ENCODE measurements at regions not wholly inside any gene's neighbourhood (a gene's known extent, or its start where the extent isn't known, plus 50 kb on each side); places are given as distances from the start of the nearest gene placed in this dataset.

DNA sequence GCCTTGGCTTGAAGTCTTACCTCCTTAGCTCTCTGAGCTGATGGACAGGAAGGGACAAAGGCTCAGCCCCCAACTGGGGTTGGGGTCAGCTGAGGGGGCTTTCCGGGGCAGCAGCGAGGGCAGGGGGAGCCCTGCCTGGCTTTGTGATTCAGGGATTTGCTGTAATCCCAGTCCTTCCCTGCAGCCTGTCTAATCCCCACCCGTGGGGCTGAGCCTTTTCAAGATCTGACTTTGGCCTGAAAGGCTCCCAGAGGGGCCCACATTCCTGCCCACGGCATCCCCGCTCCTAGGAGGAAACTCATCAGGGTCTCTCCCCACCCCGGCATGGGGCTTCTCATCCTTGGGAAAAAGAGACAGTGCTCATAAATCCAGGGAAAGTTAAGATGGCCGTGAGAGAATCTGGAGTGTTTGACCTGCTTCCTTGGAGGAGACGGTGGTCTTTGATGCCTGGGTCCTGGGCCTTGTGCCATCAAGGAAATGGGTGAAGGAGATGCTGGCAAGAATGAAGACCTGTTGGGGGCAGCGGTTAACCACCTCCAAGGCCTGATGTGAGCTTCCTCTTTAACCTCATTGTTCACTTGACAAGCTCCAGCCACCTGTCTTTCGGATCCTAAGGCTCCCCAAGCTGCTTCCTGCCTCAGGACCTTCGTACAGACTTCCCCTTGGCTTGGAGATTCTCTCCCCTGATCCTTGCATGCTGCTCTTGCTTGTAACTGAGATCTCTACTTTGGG is 83.1 kb upstream of the WNT4 start:
- Histone ChIP-seq H3K18ac (ENCODE audit: low read depth in 1 of 2, low read length in 2 of 2) (no peak overlapping the region), H3K36me3 (ENCODE audit: control insufficient read depth in 1 of 2, insufficient read depth in 2 of 2, low read depth in 1 of 2, low read length in 2 of 2) (no peaks in the 10 kb centered on the region), H3K79me1 (replicated peaks; ENCODE audit: low read length, poor library complexity, severe bottlenecking) (no peaks in the 10 kb centered on the region), H2AK5ac (ENCODE audit: low read length, severe bottlenecking) (no peak overlapping the region), H3K4me1 (ENCODE audit: control insufficient read depth, insufficient read depth, low read depth, low read length) (peaks cover 6% of the 10 kb centered on the region), H2BK12ac (ENCODE audit: low read length in 2 of 2) (no peak overlapping the region), H3K9me3 (ENCODE audit: control insufficient read depth, low read length) (peaks cover 7% of the 10 kb centered on the region), H3K4me3 (ENCODE audit: insufficient read depth in 1 of 2, low read depth in 1 of 2, low read length in 2 of 2) (no peak overlapping the region), H4K8ac (ENCODE audit: low read length) (no peak overlapping the region), H3K27ac (ENCODE audit: low read length, poor library complexity, severe bottlenecking) (no peak overlapping the region), H3K4ac (ENCODE audit: low read depth in 1 of 2, low read length in 2 of 2) (no peak overlapping the region), H3K4me2 (ENCODE audit: low read length, poor library complexity, severe bottlenecking) (no peak overlapping the region), H2BK15ac (ENCODE audit: low read depth, poor library complexity, severe bottlenecking) (no peak overlapping the region), H3K14ac (ENCODE audit: low read length in 2 of 2) (no peak overlapping the region), H2BK120ac (ENCODE audit: low read depth, low read length) (no peak overlapping the region), H3K9ac (ENCODE audit: low read length) (no peak overlapping the region), H2AFZ (ENCODE audit: low read depth, low read length) (no peak overlapping the region), H2BK5ac (ENCODE audit: low read depth, low read length, poor library complexity, severe bottlenecking) (no peak overlapping the region), H3K27me3 (ENCODE audit: control insufficient read depth in 1 of 2, insufficient read depth in 1 of 2, low read length in 2 of 2) (peaks cover 58 to 72% of the 10 kb centered on the region in 2 experiments), H4K91ac (ENCODE audit: low read length) (no peak overlapping the region), H3K23ac (ENCODE audit: low read length in 2 of 2) (no peak overlapping the region)
- 80% methylated on average over 11 of the region's 11 CpGs for WGBS
- no peak for DNase-seq

DNA sequence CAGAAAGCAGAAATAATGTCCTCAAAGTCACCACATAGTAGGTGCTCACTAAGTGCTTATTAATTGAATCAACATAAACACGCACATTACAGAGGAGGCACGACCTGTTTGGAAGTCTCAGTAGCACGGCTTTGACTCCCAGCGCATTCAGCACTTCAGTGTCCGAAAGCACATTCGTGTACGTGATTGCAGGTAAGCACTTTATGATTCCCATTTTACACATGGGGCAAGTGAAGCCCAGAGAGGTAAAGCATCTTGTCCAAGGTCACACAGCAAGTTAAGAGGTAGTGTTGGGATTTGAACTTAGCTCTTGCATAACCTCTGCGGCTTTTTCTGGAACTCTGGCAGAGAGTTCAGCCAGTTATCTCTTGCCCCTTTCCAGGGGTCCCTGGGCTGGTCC is 85.2 kb upstream of the WNT4 start:
- H3K4me2 ChIP-seq (ENCODE audit: low read length, poor library complexity, severe bottlenecking) = no peak overlapping the region
- H3K4me1 ChIP-seq (ENCODE audit: control insufficient read depth, insufficient read depth, low read depth, low read length) = peaks cover 6% of the 10 kb centered on the region
- no peak overlapping the region for H3K27ac ChIP-seq (ENCODE audit: low read length, poor library complexity, severe bottlenecking)
- DNase-seq = no peak
- no peak overlapping the region for H2BK120ac ChIP-seq (ENCODE audit: low read depth, low read length)
- H3K36me3 ChIP-seq (ENCODE audit: control insufficient read depth in 1 of 2, insufficient read depth in 2 of 2, low read depth in 1 of 2, low read length in 2 of 2) = no peaks in the 10 kb centered on the region
- no peak overlapping the region for H2BK12ac ChIP-seq (ENCODE audit: low read length in 2 of 2)
- no peak overlapping the region for H3K23ac ChIP-seq (ENCODE audit: low read length in 2 of 2)
- no peak overlapping the region for H2BK15ac ChIP-seq (ENCODE audit: low read depth, poor library complexity, severe bottlenecking)
- peak overlapping the region in 1 of 2 experiments; percentile 71 for H3K14ac ChIP-seq (ENCODE audit: low read length in 2 of 2)
- H3K18ac ChIP-seq (ENCODE audit: low read depth in 1 of 2, low read length in 2 of 2) = no peak overlapping the region
- whole genome bisulfite sequencing = 91% methylated on average over 8 of the region's 8 CpGs
- no peak overlapping the region for H2BK5ac ChIP-seq (ENCODE audit: low read depth, low read length, poor library complexity, severe bottlenecking)
- no peak overlapping the region for H3K9ac ChIP-seq (ENCODE audit: low read length)
- no peak overlapping the region for H2AFZ ChIP-seq (ENCODE audit: low read depth, low read length)
- H4K91ac ChIP-seq (ENCODE audit: low read length) = no peak overlapping the region
- H4K8ac ChIP-seq (ENCODE audit: low read length) = no peak overlapping the region
- H3K4me3 ChIP-seq (ENCODE audit: insufficient read depth in 1 of 2, low read depth in 1 of 2, low read length in 2 of 2) = no peak overlapping the region
- H3K27me3 ChIP-seq (ENCODE audit: control insufficient read depth in 1 of 2, insufficient read depth in 1 of 2, low read length in 2 of 2) = peaks cover 43 to 71% of the 10 kb centered on the region in 2 experiments
- no peaks in the 10 kb centered on the region for H3K79me1 ChIP-seq (replicated peaks; ENCODE audit: low read length, poor library complexity, severe bottlenecking)
- peaks cover 7% of the 10 kb centered on the region for H3K9me3 ChIP-seq (ENCODE audit: control insufficient read depth, low read length)
- H3K4ac ChIP-seq (ENCODE audit: low read depth in 1 of 2, low read length in 2 of 2) = no peak overlapping the region
- H2AK5ac ChIP-seq (ENCODE audit: low read length, severe bottlenecking) = no peak overlapping the region

DNA sequence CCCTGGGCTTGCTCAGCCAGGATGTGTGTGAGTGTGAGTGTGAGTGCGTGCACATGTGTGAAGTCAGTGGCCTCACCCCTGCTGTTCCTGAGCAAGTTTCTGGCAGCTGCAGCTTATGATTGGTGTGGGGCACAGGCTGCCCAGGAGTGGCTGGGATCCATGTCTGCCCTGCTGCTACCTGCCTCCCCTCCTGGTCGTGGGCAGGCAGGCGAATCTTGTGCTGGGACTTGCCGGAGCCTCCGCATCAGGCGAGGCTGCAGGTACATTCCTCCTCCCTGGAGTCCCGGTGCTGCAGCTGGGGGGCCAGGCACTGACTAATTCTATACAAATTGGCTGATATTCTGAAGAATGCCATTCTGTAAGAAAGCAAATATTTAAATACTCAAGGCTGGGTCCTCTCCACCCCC is 85.6 kb upstream of the WNT4 start:
- Histone ChIP-seq H3K4me2 (ENCODE audit: low read length, poor library complexity, severe bottlenecking) (no peak overlapping the region), H3K36me3 (ENCODE audit: control insufficient read depth in 1 of 2, insufficient read depth in 2 of 2, low read depth in 1 of 2, low read length in 2 of 2) (no peaks in the 10 kb centered on the region), H3K9ac (ENCODE audit: low read length) (no peak overlapping the region), H3K4me3 (ENCODE audit: insufficient read depth in 1 of 2, low read depth in 1 of 2, low read length in 2 of 2) (no peak overlapping the region), H3K4ac (ENCODE audit: low read depth in 1 of 2, low read length in 2 of 2) (no peak overlapping the region), H3K27me3 (ENCODE audit: control insufficient read depth in 1 of 2, insufficient read depth in 1 of 2, low read length in 2 of 2) (peaks cover 43 to 71% of the 10 kb centered on the region in 2 experiments), H2AFZ (ENCODE audit: low read depth, low read length) (no peak overlapping the region), H3K4me1 (ENCODE audit: control insufficient read depth, insufficient read depth, low read depth, low read length) (peaks cover 6% of the 10 kb centered on the region), H4K8ac (ENCODE audit: low read length) (no peak overlapping the region), H3K14ac (ENCODE audit: low read length in 2 of 2) (peak overlapping the region in 1 of 2 experiments; percentile 71), H3K27ac (ENCODE audit: low read length, poor library complexity, severe bottlenecking) (no peak overlapping the region), H2AK5ac (ENCODE audit: low read length, severe bottlenecking) (no peak overlapping the region), H3K79me1 (replicated peaks; ENCODE audit: low read length, poor library complexity, severe bottlenecking) (no peaks in the 10 kb centered on the region), H4K91ac (ENCODE audit: low read length) (no peak overlapping the region), H2BK15ac (ENCODE audit: low read depth, poor library complexity, severe bottlenecking) (no peak overlapping the region), H2BK120ac (ENCODE audit: low read depth, low read length) (no peak overlapping the region), H3K23ac (ENCODE audit: low read length in 2 of 2) (no peak overlapping the region), H2BK12ac (ENCODE audit: low read length in 2 of 2) (no peak overlapping the region), H2BK5ac (ENCODE audit: low read depth, low read length, poor library complexity, severe bottlenecking) (no peak overlapping the region), H3K18ac (ENCODE audit: low read depth in 1 of 2, low read length in 2 of 2) (no peak overlapping the region), H3K9me3 (ENCODE audit: control insufficient read depth, low read length) (peaks cover 7% of the 10 kb centered on the region)
- no peak for DNase-seq
- WGBS = 94% methylated on average over 6 of the region's 7 CpGs

DNA sequence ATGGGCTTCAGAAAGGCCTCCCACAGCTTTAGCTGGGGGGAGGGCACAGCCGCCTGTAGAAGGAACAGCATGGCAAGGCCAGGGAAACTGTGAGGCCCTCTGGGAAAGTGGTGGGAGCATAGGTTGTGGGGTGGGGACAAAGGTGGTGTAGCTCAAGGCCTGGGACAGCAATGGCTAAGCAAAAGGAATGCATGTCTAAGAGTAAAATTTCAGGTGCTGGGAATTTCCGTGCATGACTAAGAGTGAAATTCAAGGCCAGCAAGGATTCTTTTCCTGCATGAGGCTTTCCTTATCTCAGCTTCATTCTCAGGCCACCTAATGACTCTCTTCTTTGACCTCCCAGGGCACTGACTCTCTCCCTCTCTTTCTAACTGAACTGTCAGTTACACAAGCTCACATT is 86.5 kb upstream of the WNT4 start:
- Histone ChIP-seq H3K27me3 (ENCODE audit: control insufficient read depth in 1 of 2, insufficient read depth in 1 of 2, low read length in 2 of 2) (peaks cover 43 to 71% of the 10 kb centered on the region in 2 experiments), H2BK12ac (ENCODE audit: low read length in 2 of 2) (no peak overlapping the region), H2BK15ac (ENCODE audit: low read depth, poor library complexity, severe bottlenecking) (no peak overlapping the region), H2BK120ac (ENCODE audit: low read depth, low read length) (no peak overlapping the region), H3K4ac (ENCODE audit: low read depth in 1 of 2, low read length in 2 of 2) (no peak overlapping the region), H3K14ac (ENCODE audit: low read length in 2 of 2) (no peak overlapping the region), H3K9ac (ENCODE audit: low read length) (no peak overlapping the region), H2AFZ (ENCODE audit: low read depth, low read length) (no peak overlapping the region), H3K27ac (ENCODE audit: low read length, poor library complexity, severe bottlenecking) (no peak overlapping the region), H4K8ac (ENCODE audit: low read length) (no peak overlapping the region), H4K91ac (ENCODE audit: low read length) (no peak overlapping the region), H3K4me1 (ENCODE audit: control insufficient read depth, insufficient read depth, low read depth, low read length) (peaks cover 6% of the 10 kb centered on the region), H2AK5ac (ENCODE audit: low read length, severe bottlenecking) (no peak overlapping the region), H3K4me3 (ENCODE audit: insufficient read depth in 1 of 2, low read depth in 1 of 2, low read length in 2 of 2) (no peak overlapping the region), H3K9me3 (ENCODE audit: control insufficient read depth, low read length) (peaks cover 7% of the 10 kb centered on the region), H3K4me2 (ENCODE audit: low read length, poor library complexity, severe bottlenecking) (no peak overlapping the region), H3K23ac (ENCODE audit: low read length in 2 of 2) (no peak overlapping the region), H3K79me1 (replicated peaks; ENCODE audit: low read length, poor library complexity, severe bottlenecking) (no peaks in the 10 kb centered on the region), H2BK5ac (ENCODE audit: low read depth, low read length, poor library complexity, severe bottlenecking) (no peak overlapping the region), H3K36me3 (ENCODE audit: control insufficient read depth in 1 of 2, insufficient read depth in 2 of 2, low read depth in 1 of 2, low read length in 2 of 2) (no peaks in the 10 kb centered on the region), H3K18ac (ENCODE audit: low read depth in 1 of 2, low read length in 2 of 2) (peak overlapping the region in 1 of 2 experiments; percentile 26)
- peak; percentile 79 for DNase-seq
- 68% methylated on average over 2 of the region's 2 CpGs for WGBS

Measured in mesenchymal stem cell (in vitro differentiated cells and primary cell).